Bronchial epithelial cell (primary cell): ENCODE measurements at regions not wholly inside any gene's neighbourhood (a gene's known extent, or its start where the extent isn't known, plus 50 kb on each side); places are given as distances from the start of the nearest gene placed in this dataset.

Source experiments
- DNase-seq: peaks from one replicate; pipeline ENCODE4 v3.0.0-alpha.2; 2010; ENCODE audit warnings: low read depth
- FAIRE-seq: peaks from 2 replicates; lab custom pipeline; 2011; peaks lifted over from hg19 to GRCh38; lab: Jason Lieb, UNC
- H3K27me3 ChIP-seq: 2 replicates; pipeline ENCODE4 v1.5.1; 2011; ENCODE audit warnings: low read length; ENCODE audit not compliant: control insufficient read depth, insufficient read depth
- H3K36me3 ChIP-seq: 2 replicates; pipeline ENCODE4 v1.5.1; 2011; ENCODE audit warnings: low read length; ENCODE audit not compliant: control insufficient read depth, insufficient read depth
- H3K4me3 ChIP-seq: 2 replicates; pipeline ENCODE4 v1.5.1; 2011; ENCODE audit warnings: mild to moderate bottlenecking, low read depth, low read length, control low read depth
- CTCF ChIP-seq: IDR thresholded peaks from 2 replicates; pipeline ENCODE4 v1.5.1; 2011; ENCODE audit warnings: mild to moderate bottlenecking, moderate library complexity, low read length, control low read depth, inconsistent platforms; ENCODE audit not compliant: insufficient read depth, severe bottlenecking

- DNase-seq = no peak
- no peak overlapping the region for H3K4me3 ChIP-seq
- H3K27me3 ChIP-seq = peaks cover 1% of the 10 kb centered on the region
- H3K36me3 ChIP-seq = no peaks in the 10 kb centered on the region
- TF ChIP-seq CTCF = no peak
- no peak for FAIRE-seq
These were observed 340.0 kb upstream of the ETAA1 start for GRCh38 chr2:67057123-67057522.

GRCh38 chr2:67057901-67058703, 339.0 kb upstream of the ETAA1 start:
- peak; percentile 49 for DNase-seq
- TF ChIP-seq CTCF = no peak

GRCh38 chr2:67065046-67065445, 332.1 kb upstream of the ETAA1 start:
- H3K27me3 ChIP-seq = no peaks in the 10 kb centered on the region

More at GRCh38 chr2:67057901-67058703, 339.0 kb upstream of the ETAA1 start:
- Histone ChIP-seq H3K4me3 (no peak overlapping the region), H3K27me3 (peaks cover 1% of the 10 kb centered on the region), H3K36me3 (no peaks in the 10 kb centered on the region)
- no peak for FAIRE-seq

GRCh38 chr2:67066782-67067181, 330.4 kb upstream of the ETAA1 start:
- DNase-seq (no peak), FAIRE-seq (no peak)
- no peak for TF ChIP-seq CTCF

More at GRCh38 chr2:67065046-67065445, 332.1 kb upstream of the ETAA1 start:
- no peak overlapping the region for H3K4me3 ChIP-seq
- no peaks in the 10 kb centered on the region for H3K36me3 ChIP-seq
- no peak for TF ChIP-seq CTCF
- FAIRE-seq (no peak), DNase-seq (peak; percentile 7)

GRCh38 chr2:67067656-67068055, 329.5 kb upstream of the ETAA1 start:
- Histone ChIP-seq H3K27me3 (no peaks in the 10 kb centered on the region), H3K4me3 (no peak overlapping the region), H3K36me3 (no peaks in the 10 kb centered on the region)
- no peak for TF ChIP-seq CTCF
- DNase-seq (no peak), FAIRE-seq (no peak)

More at GRCh38 chr2:67066782-67067181, 330.4 kb upstream of the ETAA1 start:
- Histone ChIP-seq H3K36me3 (no peaks in the 10 kb centered on the region), H3K4me3 (no peak overlapping the region), H3K27me3 (no peaks in the 10 kb centered on the region)
